NCI-H2107 treated with DMSO at 0.1 percent for 48 hours (cell line): ENCODE measurements at regions not wholly inside any gene's neighbourhood (a gene's known extent, or its start where the extent isn't known, plus 50 kb on each side); places are given as distances from the start of the nearest gene placed in this dataset.
"Not testable (repeated sequence)": the region's sequence is repeated elsewhere in the genome, so short reads cannot be mapped to it uniquely, and the experiment has no call there.

ENCODE experiments used
- DNase-seq: peaks from one replicate; lab custom pipeline; 2025; ENCODE audit not compliant: unreplicated experiment; lab: John Stamatoyannopoulos, UW

- DNase-seq = no peak
Measured at GRCh38 chr5:164076556-164076955, 571.1 kb downstream of the MAT2B start.

DNA sequence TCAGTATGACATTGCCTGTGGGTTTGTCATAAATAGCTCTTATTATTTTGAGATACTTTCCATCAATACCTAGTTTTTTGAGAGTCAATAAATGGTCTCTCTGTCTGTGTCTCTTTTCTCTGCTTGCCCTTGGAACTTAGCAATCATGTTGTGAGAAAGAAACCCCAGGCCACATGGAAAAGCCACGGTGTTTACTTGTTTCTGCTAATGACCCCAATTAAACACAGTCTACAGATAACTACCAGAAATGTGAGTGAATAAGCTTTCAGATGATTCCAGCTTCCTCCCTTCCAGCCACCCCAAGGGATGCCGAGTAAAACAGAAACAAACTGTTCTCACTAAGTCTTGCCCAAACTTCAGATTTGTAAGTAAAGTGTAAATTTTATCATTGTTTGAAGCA, 584.9 kb downstream of the MAT2B start:
- no peak for DNase-seq

GRCh38 chr5:164091836-164092235, 586.4 kb downstream of the MAT2B start:
- no peak for DNase-seq

GRCh38 chr5:164094291-164094690, 588.9 kb downstream of the MAT2B start:
- no peak for DNase-seq

GRCh38 chr5:164097749-164098148, 592.3 kb downstream of the MAT2B start:
- DNase-seq = no peak

DNA sequence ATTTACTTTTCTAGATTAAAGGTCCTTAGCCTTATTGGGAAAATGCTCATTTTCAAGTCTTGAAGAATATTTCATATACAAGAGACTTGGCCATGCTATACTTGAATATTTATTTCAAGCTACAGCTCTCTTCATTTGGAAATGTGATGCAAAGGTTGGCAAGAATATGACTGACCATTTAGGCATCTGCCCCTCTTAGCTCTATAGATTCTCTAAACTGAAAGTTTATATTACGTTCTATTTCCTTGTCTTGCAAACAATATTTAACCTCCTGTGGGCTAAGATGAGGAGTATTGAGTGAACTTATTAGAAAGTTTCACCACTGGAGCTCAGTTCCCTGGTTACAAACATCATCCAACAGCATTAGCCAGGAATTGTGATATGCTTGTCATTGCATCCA, 593.1 kb downstream of the MAT2B start:
- no peak for DNase-seq

DNA sequence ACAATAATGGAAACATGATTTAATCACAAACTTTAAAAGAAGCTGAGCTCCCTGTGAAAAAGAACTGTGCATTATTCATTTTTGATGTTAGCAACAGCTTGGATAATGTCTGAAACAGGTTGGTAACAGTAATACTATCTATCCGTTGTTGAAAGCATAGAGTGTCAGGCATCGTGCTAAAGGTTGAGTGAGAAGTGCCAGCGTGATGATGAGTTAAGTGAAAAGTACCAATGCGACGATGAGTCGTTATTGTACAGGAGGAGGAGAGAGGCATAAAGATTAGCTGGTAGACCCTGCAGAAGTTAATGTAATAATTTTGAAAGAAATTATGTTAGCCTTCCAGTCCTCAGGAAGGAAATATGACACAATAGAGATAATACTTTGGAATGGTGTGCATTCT, 593.6 kb downstream of the MAT2B start:
- DNase-seq = no peak

DNA sequence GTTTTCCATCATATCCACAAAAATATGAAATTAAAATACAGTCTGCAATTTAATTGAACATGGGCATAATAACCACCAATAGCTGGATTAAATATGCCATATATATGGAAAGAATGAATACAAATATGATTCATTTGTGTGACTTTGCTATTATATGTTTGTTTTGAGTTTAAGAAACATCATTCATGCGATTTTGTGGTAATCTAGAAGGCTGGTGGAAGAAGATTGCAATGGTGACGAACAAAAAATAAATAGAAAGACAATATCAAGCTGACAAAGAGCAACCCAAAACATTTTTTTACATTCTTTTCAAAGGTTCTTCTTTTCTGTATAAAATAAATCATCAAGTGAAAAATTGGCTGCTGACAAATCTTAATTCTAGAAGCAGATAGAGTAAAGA, 610.0 kb downstream of the MAT2B start:
- no peak for DNase-seq

DNA sequence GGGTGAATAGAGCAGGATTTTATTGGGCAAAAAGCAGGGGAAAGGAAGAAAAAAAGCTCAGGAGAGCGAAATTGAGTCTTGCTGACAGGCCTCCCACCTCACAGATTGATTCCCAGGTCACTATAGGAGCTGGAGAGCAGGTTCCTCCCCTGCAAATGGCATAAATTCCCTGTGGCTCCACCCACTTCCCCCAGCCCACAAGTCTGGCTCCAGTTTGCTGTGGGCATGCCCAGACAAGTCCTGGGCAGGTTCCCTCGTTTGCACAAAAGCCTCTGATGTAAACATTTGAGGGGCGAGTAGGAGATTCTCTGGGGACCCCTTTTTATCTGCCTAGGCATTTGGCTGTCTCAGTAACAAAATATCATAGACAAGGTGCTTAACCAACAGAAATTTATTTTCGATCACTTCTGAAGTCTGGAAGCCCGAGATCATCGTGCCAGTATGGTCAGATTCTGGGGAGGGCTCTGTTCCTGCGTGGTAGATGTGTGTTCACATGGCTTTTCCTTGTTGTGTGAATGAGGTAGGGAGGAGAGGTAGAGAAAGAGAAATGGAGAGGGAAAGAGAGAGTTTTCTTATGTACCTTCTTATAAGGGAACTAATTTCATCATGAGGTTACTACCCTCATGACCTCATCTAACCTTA, 614.5 kb downstream of the MAT2B start:
- no peak for DNase-seq

- no peak for DNase-seq
Measured at GRCh38 chr5:164127527-164127926, 622.1 kb downstream of the MAT2B start.

DNA sequence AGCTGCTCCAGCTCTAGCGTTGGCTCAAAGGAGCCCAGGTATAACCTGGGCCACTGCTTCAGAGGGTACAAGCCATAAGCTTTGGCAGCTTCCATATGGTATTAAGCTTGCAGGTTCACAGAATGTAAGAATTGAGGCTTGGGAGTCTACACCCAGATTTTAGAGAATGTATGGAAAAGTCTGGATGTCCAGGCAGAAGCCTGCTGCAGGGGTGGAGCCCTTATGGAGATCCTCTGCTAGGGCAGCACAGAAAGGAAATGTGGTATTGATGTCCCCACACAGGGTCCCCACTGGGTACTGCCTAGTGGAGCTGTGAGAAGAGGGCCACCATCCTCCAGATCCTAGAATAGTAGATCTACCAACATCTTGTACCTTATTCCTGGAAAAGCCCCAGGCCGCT, 626.9 kb downstream of the MAT2B start:
- DNase-seq = no peak

DNA sequence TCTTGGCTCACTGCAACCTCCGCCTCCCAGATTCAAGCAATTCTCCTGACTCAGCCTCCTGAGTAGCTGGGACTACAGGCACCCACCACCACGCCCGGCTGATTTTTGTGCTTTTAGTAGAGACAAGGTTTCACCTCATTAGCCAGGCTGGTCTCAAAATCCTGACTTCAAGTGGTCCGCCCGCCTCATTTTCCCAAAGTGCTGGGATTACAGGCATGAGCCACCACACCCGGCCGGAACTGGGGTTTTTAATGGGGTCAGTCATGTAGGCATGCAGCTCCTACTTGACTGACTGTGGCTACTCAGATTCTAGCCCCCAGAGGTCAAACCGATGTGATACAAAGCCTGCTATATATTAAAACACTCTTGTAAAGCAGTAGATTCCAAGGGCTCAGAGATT, 631.7 kb downstream of the MAT2B start:
- no peak for DNase-seq

DNA sequence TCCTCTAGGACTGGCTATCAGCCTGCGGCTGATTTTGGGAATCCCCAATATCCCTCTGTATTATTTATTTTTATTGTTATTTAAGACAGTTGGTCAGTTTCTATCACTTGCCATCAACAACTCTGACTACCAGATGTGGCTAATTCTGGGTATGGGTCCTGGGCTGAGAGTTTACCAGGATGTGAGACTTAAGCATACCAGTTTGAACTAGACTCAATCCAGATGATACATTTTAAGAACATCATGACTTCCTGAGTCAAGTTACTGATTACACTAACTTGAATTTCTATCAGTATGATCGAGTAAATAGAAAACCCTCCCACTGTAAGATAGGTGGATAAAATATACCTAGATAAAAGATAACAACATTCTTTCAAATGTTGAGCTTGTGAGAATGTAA, 634.0 kb downstream of the MAT2B start:
- no peak for DNase-seq

DNA sequence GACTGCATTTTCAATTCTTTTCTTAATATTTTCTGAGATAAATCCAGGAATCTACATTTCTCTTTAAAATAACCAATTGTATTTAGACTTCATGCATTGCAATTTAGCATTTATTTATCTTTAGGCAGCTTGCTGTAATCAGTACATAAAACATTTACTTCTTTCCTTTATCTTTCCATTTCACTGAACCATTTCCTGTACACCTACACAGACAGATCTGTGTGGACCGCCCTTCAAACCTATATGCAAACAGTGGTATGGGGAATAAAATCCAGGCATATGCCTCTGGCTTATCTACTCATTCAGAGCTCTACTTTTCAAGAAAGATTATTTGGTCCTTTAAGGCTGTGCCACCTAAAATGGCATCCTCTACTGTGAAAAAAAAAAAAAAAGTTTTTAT, 640.0 kb downstream of the MAT2B start:
- no peak for DNase-seq

DNA sequence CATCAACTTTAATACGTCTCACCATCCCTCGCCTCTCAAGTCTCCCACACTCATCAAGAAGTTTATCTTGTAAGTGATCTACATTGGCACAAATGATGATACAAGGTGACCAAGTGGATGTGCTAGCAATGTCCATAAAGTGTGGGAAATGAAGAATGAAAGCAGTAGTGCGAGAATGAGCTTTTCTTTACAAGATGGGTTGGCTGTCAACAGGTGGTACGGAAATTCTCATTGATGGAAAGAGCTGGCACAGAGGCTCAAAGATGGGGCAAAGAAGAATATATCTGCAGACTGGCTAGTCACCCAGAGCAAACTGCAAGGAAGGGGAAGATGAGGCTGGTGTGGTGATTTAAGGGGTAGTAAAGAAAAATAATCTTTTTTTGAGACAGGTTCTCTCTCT, 640.8 kb downstream of the MAT2B start:
- no peak for DNase-seq

DNA sequence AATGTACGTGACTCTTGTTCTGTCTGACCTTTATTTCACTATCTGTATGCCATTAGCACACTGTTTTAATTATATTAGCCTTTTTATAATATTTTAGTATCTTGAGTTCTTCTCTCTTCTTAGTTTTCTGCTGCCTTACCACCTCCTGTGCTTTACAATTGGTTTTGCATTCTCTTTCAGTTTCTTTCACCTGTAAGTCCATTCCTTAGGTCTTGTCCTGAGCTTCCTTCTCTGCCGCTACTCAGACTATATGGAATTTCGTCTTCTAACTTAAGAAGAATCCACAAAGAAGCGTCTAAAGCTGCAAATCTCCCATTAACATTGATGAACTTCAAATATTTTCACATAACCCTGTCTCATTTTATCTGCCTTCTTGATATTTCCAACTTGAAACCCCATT, 642.9 kb downstream of the MAT2B start:
- DNase-seq = no peak

DNA sequence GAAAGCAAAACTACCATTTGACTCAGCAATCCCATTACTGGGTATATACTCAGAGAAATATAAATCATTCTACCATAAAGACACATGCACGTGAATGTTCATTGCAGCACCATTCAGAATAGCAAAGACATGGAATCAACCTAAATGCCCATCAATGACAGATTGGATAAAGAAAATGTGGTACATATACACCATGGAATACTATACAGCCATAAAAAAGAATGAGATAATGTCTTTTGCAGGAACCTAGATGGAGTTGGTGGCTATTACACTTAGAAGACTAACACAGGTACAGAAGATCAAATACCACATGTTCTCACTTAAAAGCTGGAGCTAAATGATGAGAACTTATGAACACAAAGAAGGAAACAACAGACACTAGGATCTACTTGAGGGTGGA, 647.1 kb downstream of the MAT2B start:
- DNase-seq = not testable (repeated sequence)

DNA sequence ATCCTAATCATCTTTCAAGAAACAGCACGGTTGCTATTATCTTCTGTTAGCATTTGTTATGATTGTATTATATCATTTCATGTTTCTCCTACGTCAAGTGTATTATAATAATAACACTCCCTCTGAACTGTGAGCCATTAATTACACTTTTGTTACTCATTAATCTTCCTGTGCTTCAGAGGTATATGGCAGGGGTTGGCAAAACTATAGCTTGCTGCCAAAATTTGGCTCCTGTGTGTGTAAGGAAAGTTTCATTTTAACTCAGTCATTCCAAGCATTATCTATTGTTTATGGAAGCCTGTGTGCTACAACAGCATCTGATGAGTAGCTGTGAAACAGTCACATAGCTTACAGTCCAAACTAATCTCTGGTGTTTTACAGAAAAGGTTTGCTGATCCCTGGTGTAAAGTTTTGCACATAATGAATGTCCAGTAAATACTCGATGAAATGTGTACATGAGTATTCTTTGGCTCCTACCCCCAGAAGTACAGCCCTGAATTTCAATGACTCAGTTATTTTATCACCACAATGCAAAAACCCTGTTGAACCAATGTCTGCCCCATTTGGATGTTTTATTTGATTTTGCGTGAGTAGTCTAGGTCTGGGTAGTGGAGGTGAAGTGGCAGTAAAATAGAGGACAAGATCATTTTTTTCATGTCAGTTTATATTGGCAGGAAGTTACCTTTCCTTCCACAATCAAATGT, 648.2 kb downstream of the MAT2B start:
- DNase-seq = no peak

GRCh38 chr5:164170814-164171213, 665.4 kb downstream of the MAT2B start:
- DNase-seq = no peak

- no peak for DNase-seq
Measured at GRCh38 chr5:164175083-164175482, 669.7 kb downstream of the MAT2B start.

GRCh38 chr5:164179406-164179805, 674.0 kb downstream of the MAT2B start:
- DNase-seq = no peak

- DNase-seq = no peak
Measured at GRCh38 chr5:164181604-164182003, 676.2 kb downstream of the MAT2B start.

- DNase-seq = no peak
Measured at GRCh38 chr5:164184158-164184557, 678.7 kb downstream of the MAT2B start.
